ENCODE measurements at regions not wholly inside any gene's neighbourhood (a gene's known extent, or its start where the extent isn't known, plus 50 kb on each side); places are given as distances from the start of the nearest gene placed in this dataset.
"Not testable (repeated sequence)": the region's sequence is repeated elsewhere in the genome, so short reads cannot be mapped to it uniquely, and the experiment has no call there.

GRCh38 chr9:102469430-102469829 lies 525.7 kb upstream of the CYLC2 start:
- not testable (repeated sequence) for TF ChIP-seq CTCF, POLR2A (IDR thresholded peaks at IDR 0.05)
